Stomach (tissue), 4 donors: ENCODE measurements at regions not wholly inside any gene's neighbourhood (a gene's known extent, or its start where the extent isn't known, plus 50 kb on each side); places are given as distances from the start of the nearest gene placed in this dataset.

ENCODE experiments used
- CTCF ChIP-seq, 7 experiments: fragments of 450-650 bp in 4 of 7; fragments of 200-600 bp in 3 of 7; sonication (generic) in 3 of 7; IDR thresholded peaks; one replicate each; pipeline ENCODE4 v1.5.1; 2016 to 2019; ENCODE audit warnings: antibody characterized with exemption in 7 of 7, control low read depth in 2 of 7, mild to moderate bottlenecking in 1 of 7
- EP300 ChIP-seq: sonication (generic); formaldehyde crosslinking; IDR thresholded peaks from one replicate; pipeline ENCODE4 v1.6.1; 2017; ENCODE audit warnings: antibody characterized with exemption
- POLR2AphosphoS5 ChIP-seq, 3 donors: sonication (generic); formaldehyde crosslinking; IDR thresholded peaks; one replicate each; pipeline ENCODE4 v1.6.1; 2016; ENCODE audit warnings: antibody characterized with exemption in 3 of 3

GRCh38 chr3:83849106-83849730, 1109.6 kb upstream of the CADM2 start:
- TF ChIP-seq EP300 (no peak), POLR2AphosphoS5 (IDR thresholded peaks at IDR 0.05) (no peak), CTCF (IDR thresholded peaks at IDR 0.05) (no peak)
